DOHH2 (cell line): ENCODE measurements at regions not wholly inside any gene's neighbourhood (a gene's known extent, or its start where the extent isn't known, plus 50 kb on each side); places are given as distances from the start of the nearest gene placed in this dataset.

Experiments used
- EZH2phosphoT487 ChIP-seq: fragments of 200-600 bp; sonication (generic); IDR thresholded peaks from 2 replicates; pipeline ENCODE4 v1.6.1; 2017; ENCODE audit warnings: borderline replicate concordance, mild to moderate bottlenecking, antibody characterized with exemption, low read length, moderate library complexity, mixed read lengths
- TF ChIP-seq, protein P1 (sequence below): fragments of 200-600 bp; sonication (generic); IDR thresholded peaks from one replicate; pipeline ENCODE4 v1.5.1; 2014; ENCODE audit warnings: antibody characterized with exemption, mild to moderate bottlenecking, low read depth, low read length; ENCODE audit not compliant: poor library complexity, severe bottlenecking

DNA sequence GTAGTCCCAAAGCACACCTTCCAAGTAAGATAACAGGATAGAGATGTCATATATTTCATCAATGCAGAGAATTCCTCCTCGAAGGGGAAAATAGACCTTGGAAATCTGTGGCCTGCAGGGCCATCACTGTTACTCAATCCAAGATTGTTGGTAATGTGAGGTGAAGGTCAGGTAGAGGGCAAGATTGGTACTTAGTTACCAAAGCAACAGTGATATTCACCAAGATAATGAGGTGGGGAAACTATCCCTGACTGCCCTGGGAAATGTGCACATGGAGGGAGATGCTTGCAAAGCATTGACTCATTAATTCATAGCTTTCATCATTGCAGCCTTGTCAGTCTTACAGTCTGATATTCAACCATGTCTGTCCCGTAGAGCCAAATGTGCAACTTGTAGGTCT is 234.1 kb upstream of the MON1B start:
- TF ChIP-seq, protein P1, sequence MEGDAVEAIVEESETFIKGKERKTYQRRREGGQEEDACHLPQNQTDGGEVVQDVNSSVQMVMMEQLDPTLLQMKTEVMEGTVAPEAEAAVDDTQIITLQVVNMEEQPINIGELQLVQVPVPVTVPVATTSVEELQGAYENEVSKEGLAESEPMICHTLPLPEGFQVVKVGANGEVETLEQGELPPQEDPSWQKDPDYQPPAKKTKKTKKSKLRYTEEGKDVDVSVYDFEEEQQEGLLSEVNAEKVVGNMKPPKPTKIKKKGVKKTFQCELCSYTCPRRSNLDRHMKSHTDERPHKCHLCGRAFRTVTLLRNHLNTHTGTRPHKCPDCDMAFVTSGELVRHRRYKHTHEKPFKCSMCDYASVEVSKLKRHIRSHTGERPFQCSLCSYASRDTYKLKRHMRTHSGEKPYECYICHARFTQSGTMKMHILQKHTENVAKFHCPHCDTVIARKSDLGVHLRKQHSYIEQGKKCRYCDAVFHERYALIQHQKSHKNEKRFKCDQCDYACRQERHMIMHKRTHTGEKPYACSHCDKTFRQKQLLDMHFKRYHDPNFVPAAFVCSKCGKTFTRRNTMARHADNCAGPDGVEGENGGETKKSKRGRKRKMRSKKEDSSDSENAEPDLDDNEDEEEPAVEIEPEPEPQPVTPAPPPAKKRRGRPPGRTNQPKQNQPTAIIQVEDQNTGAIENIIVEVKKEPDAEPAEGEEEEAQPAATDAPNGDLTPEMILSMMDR = no peak
- no peak for TF ChIP-seq EZH2phosphoT487
